Loucy (cell line): ENCODE measurements at regions not wholly inside any gene's neighbourhood (a gene's known extent, or its start where the extent isn't known, plus 50 kb on each side); places are given as distances from the start of the nearest gene placed in this dataset.

Source experiments
- CTCF ChIP-seq: fragments of 200-600 bp; sonication (generic); conservative IDR thresholded peaks from 2 replicates; pipeline ENCODE4 v1.5.1; 2014; ENCODE audit warnings: mild to moderate bottlenecking, antibody characterized with exemption, low read length
- EZH2phosphoT487 ChIP-seq: fragments of 200-600 bp; IDR thresholded peaks from 2 replicates; pipeline ENCODE4 v1.6.1; 2018; ENCODE audit warnings: antibody characterized with exemption, mild to moderate bottlenecking, moderate library complexity, borderline replicate concordance

GRCh38 chr10:4310172-4310571 is 515.8 kb upstream of the AKR1E2 start:
- TF ChIP-seq EZH2phosphoT487 = no peak
- no peak for TF ChIP-seq CTCF
